Neural progenitor cell (in vitro differentiated cells): ENCODE measurements at regions not wholly inside any gene's neighbourhood (a gene's known extent, or its start where the extent isn't known, plus 50 kb on each side); places are given as distances from the start of the nearest gene placed in this dataset.

ENCODE experiments used
- EZH2phosphoT487 ChIP-seq: fragments of 200-600 bp; sonication (generic); IDR thresholded peaks from 2 replicates; pipeline ENCODE4 v1.6.1; 2017; ENCODE audit warnings: antibody characterized with exemption
- TF ChIP-seq, protein P1 (sequence below): fragments of 200-600 bp; sonication (generic); IDR thresholded peaks from 2 replicates; pipeline ENCODE4 v1.5.1; 2017; ENCODE audit warnings: antibody characterized with exemption, mild to moderate bottlenecking

DNA sequence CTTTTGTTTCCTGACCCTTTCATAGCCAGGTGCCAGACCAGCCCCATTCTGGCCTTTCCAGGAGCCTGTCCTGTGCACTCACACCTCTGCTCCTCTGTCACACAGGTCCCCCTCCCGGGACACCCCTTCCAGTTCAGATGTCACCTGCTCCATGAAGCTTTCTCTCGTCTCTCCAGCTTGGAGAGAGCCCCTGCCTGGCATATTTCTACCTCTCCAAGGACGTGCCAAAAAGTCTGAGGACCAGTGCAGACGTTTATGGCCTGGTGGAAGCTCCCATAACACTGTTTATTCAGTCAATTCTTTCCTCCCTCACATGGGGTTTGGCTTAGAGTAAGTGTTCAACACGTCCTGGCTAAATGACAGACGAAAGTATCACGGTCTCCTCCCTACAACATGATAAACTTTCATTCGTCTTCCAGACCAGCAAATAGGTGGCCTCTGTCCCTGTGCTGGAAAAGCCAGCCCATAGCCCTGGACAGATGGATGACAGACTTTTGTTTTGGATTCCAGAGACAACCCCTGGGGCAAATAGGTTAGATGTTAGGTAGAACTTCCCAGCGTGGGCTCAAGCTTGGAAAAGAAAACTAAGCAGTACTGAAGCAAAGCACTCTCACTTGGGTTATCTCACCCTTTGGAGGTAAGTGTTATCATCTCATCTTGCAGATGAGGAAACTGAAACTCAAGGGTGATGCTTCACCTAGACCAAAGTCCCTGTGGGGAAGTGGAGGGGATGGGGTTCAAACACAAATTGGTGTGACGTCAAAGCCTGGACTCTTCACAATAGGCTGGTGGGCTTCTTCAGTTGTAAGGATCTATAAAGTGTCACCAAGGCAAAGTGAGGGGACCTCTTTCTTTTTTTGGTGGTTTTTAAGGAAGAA, 52.9 kb upstream of the ECE1 start:
- TF ChIP-seq, protein P1, sequence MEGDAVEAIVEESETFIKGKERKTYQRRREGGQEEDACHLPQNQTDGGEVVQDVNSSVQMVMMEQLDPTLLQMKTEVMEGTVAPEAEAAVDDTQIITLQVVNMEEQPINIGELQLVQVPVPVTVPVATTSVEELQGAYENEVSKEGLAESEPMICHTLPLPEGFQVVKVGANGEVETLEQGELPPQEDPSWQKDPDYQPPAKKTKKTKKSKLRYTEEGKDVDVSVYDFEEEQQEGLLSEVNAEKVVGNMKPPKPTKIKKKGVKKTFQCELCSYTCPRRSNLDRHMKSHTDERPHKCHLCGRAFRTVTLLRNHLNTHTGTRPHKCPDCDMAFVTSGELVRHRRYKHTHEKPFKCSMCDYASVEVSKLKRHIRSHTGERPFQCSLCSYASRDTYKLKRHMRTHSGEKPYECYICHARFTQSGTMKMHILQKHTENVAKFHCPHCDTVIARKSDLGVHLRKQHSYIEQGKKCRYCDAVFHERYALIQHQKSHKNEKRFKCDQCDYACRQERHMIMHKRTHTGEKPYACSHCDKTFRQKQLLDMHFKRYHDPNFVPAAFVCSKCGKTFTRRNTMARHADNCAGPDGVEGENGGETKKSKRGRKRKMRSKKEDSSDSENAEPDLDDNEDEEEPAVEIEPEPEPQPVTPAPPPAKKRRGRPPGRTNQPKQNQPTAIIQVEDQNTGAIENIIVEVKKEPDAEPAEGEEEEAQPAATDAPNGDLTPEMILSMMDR: no peak
- no peak for TF ChIP-seq EZH2phosphoT487
